HCT116 (cell line): ENCODE measurements at regions not wholly inside any gene's neighbourhood (a gene's known extent, or its start where the extent isn't known, plus 50 kb on each side); places are given as distances from the start of the nearest gene placed in this dataset.

Experiments
- ATAC-seq: fragments of 200-7000 bp; cut with Tn5 transposase; 2 replicates; pipeline ENCODE4 v1.9.1; 2020; ENCODE audit warnings: mild to moderate bottlenecking, moderate library complexity
- BruUV-seq: library from RNA; stranded (reverse); fragments of 400-500 nt; replicated peaks from 2 replicates; lab custom pipeline; 2021; lab: Mats Ljungman, UMichigan
- CTCF ChIA-PET: fragments of 300-600 bp; sonication (Branson Sonifier 250); formaldehyde crosslinking; loops from one replicate; lab custom pipeline; 2021; ENCODE audit warnings: antibody characterized with exemption; lab: Charles Lee
- POLR2A ChIA-PET: fragments of 300-600, 350-600 bp; sonication (Branson Sonifier 250); formaldehyde crosslinking; loops from one replicate; lab custom pipeline; 2021; ENCODE audit warnings: antibody characterized with exemption; lab: Charles Lee
- RAD21 ChIA-PET, 2 experiments: fragments of 300-600 bp; sonication (Branson Sonifier 250); formaldehyde crosslinking; loops; one replicate each; lab custom pipeline; 2023; ENCODE audit warnings: low total read pairs in 2 of 2; ENCODE audit not compliant: uncharacterized antibody in 2 of 2, unreplicated experiment in 2 of 2, low non-redundant PET in 1 of 2; lab: Charles Lee
- DNase-seq: peaks from one replicate; pipeline ENCODE4 v3.0.0-alpha.2; 2010; ENCODE audit warnings: low read depth, low spot score
- H2AFZ ChIP-seq: fragments of 200-600 bp; shearing (Covaris generic), sonication (generic); 2 replicates; pipeline ENCODE4 v1.6.1; 2017; ENCODE audit warnings: low read depth, mixed run types, mixed read lengths, antibody characterized with exemption, low read length; ENCODE audit not compliant: poor library complexity, severe bottlenecking
- H3K27ac ChIP-seq: 2 replicates; pipeline ENCODE4 v1.5.1; 2012; ENCODE audit warnings: low read depth, low read length
- H3K27me3 ChIP-seq: fragments of 200-600 bp; sonication (generic); 2 replicates; pipeline ENCODE4 v1.6.1; 2016; ENCODE audit warnings: mixed run types, low read length, mixed read lengths; ENCODE audit not compliant: insufficient read depth
- H3K36me3 ChIP-seq, 2 experiments: fragments of 200-500 bp in 1 of 2; fragments of 200-600 bp in 1 of 2; sonication (Bioruptor generic) in 1 of 2; sonication (generic) in 1 of 2; 2 replicates each; pipeline versions ENCODE4 v1.5.1 to v1.6.1; 2014 to 2016; ENCODE audit warnings: low read length in 2 of 2, inconsistent platforms in 1 of 2, mixed read lengths in 1 of 2, mixed run types in 1 of 2; ENCODE audit not compliant: insufficient read depth in 2 of 2, control insufficient read depth in 1 of 2
- H3K4me1 ChIP-seq, 2 experiments: fragments of 200-600 bp in 1 of 2; sonication (generic) in 1 of 2; 2 replicates each; pipeline versions ENCODE4 v1.5.1 to v1.6.1; 2012 to 2017; ENCODE audit warnings: low read length in 2 of 2, inconsistent platforms in 1 of 2, mild to moderate bottlenecking in 1 of 2, mixed read lengths in 1 of 2, mixed run types in 1 of 2, moderate library complexity in 1 of 2; ENCODE audit not compliant: insufficient read depth in 2 of 2, control insufficient read depth in 1 of 2
- H3K4me2 ChIP-seq: fragments of 200-600 bp; sonication (generic); 2 replicates; pipeline ENCODE4 v1.6.1; 2017; ENCODE audit warnings: mixed run types, low read length, mixed read lengths
- H3K4me3 ChIP-seq, 2 experiments: fragments of 200-600 bp in 1 of 2; sonication (generic) in 1 of 2; replicated peaks in 1 of 2; 2 replicates each; pipeline ENCODE4 v1.5.1; 2011 to 2016; ENCODE audit warnings: low read length in 2 of 2, control low read depth in 1 of 2, low read depth in 1 of 2, mild to moderate bottlenecking in 1 of 2, mixed read lengths in 1 of 2, mixed run types in 1 of 2
- H3K79me2 ChIP-seq: fragments of 200-600 bp; sonication (generic); 2 replicates; pipeline ENCODE4 v1.6.1; 2017; ENCODE audit warnings: mild to moderate bottlenecking, mixed run types, low read length, moderate library complexity, mixed read lengths; ENCODE audit not compliant: insufficient read depth
- H3K9ac ChIP-seq: fragments of 200-600 bp; sonication (generic); 2 replicates; pipeline ENCODE4 v1.6.1; 2016; ENCODE audit warnings: low read length, mixed read lengths
- H3K9me2 ChIP-seq: fragments of 200-600 bp; sonication (generic), shearing (Covaris generic); 2 replicates; pipeline ENCODE4 v1.6.1; 2017; ENCODE audit warnings: mixed run types, mild to moderate bottlenecking, moderate library complexity; ENCODE audit not compliant: insufficient read depth
- H3K9me3 ChIP-seq, 2 experiments: fragments of 200-500 bp in 1 of 2; fragments of 200-600 bp in 1 of 2; sonication (Bioruptor generic) in 1 of 2; sonication (generic) in 1 of 2; 2 replicates each; pipeline ENCODE4 v1.6.1; 2014 to 2017; ENCODE audit warnings: low read length in 2 of 2, mixed read lengths in 2 of 2, inconsistent platforms in 1 of 2, low read depth in 1 of 2, mild to moderate bottlenecking in 1 of 2, mixed run types in 1 of 2, moderate library complexity in 1 of 2; ENCODE audit not compliant: control insufficient read depth in 1 of 2, insufficient read depth in 1 of 2
- H4K20me1 ChIP-seq: fragments of 200-600 bp; sonication (generic), shearing (Covaris generic); 2 replicates; pipeline ENCODE4 v1.6.1; 2017; ENCODE audit warnings: mixed run types, mild to moderate bottlenecking, moderate library complexity; ENCODE audit not compliant: insufficient read depth
- CBX3 ChIP-seq: IDR thresholded peaks from 2 replicates; pipeline ENCODE4 v1.6.1; 2012; ENCODE audit warnings: low read depth
- CEBPB ChIP-seq: IDR thresholded peaks from 2 replicates; pipeline ENCODE4 v1.6.1; 2012; ENCODE audit warnings: low read depth
- EGR1 ChIP-seq: IDR thresholded peaks from 2 replicates; pipeline ENCODE4 v1.6.1; 2012; ENCODE audit warnings: low read depth
- ELF1 ChIP-seq: IDR thresholded peaks from 2 replicates; pipeline ENCODE4 v1.6.1; 2012; ENCODE audit warnings: low read depth, borderline replicate concordance
- EZH2 ChIP-seq: fragments of 200-600 bp; sonication (generic); IDR thresholded peaks from 2 replicates; pipeline ENCODE4 v1.6.1; 2017; ENCODE audit warnings: antibody characterized with exemption, mixed run types
- EZH2phosphoT487 ChIP-seq: fragments of 200-600 bp; IDR thresholded peaks from 2 replicates; pipeline ENCODE4 v1.6.1; 2018; ENCODE audit warnings: antibody characterized with exemption, borderline replicate concordance
- FOSL1 ChIP-seq: IDR thresholded peaks from 2 replicates; pipeline ENCODE4 v1.6.1; 2012; ENCODE audit warnings: low read depth
- JUND ChIP-seq: IDR thresholded peaks from 2 replicates; pipeline ENCODE4 v1.6.1; 2012
- POLR2A ChIP-seq: IDR thresholded peaks from 2 replicates; pipeline ENCODE4 v1.7.0; 2011; ENCODE audit warnings: borderline replicate concordance; ENCODE audit not compliant: insufficient read depth, insufficient read length; ENCODE audit errors: extremely low read depth
- POLR2AphosphoS5 ChIP-seq: IDR thresholded peaks from 2 replicates; pipeline ENCODE4 v1.6.1; 2011; ENCODE audit warnings: mild to moderate bottlenecking, low read depth, low read length, moderate library complexity
- RAD21 ChIP-seq: IDR thresholded peaks from 2 replicates; pipeline ENCODE4 v1.6.1; 2012; ENCODE audit warnings: low read depth, mild to moderate bottlenecking
- SIN3A ChIP-seq: IDR thresholded peaks from 2 replicates; pipeline ENCODE4 v1.6.1; 2012; ENCODE audit warnings: low read depth
- SP1 ChIP-seq: IDR thresholded peaks from 2 replicates; pipeline ENCODE4 v1.6.1; 2012; ENCODE audit warnings: low read depth
- SRF ChIP-seq: IDR thresholded peaks from 2 replicates; pipeline ENCODE4 v1.6.1; 2012; ENCODE audit warnings: low read depth
- TCF7L2 ChIP-seq: IDR thresholded peaks from 2 replicates; pipeline ENCODE4 v1.7.0; 2011; ENCODE audit warnings: borderline replicate concordance, inconsistent platforms; ENCODE audit not compliant: insufficient read depth, insufficient read length; ENCODE audit errors: extremely low read depth
- YY1 ChIP-seq: IDR thresholded peaks from 2 replicates; pipeline ENCODE4 v1.6.1; 2011; ENCODE audit warnings: low read length, low read depth, moderate library complexity, mild to moderate bottlenecking; ENCODE audit not compliant: insufficient replicate concordance; ENCODE audit errors: extremely low read depth
- ZFX ChIP-seq: fragments of 450-650 bp; IDR thresholded peaks from 2 replicates; pipeline ENCODE4 v1.6.1; 2017
- ZNF274 ChIP-seq: fragments of 200-500 bp; sonication (Bioruptor generic); IDR thresholded peaks from 2 replicates; pipeline ENCODE4 v1.6.1; 2014; ENCODE audit warnings: mild to moderate bottlenecking, low read depth, low read length, inconsistent platforms
- intact Hi-C: fragments of 100-400 bp; cut with micrococcal nuclease; formaldehyde crosslinking; loops from 2 replicates; pipeline ENCODE4 v1.10.0; 2022
- TF ChIP-seq, protein P1 (sequence below): IDR thresholded peaks from 2 replicates; pipeline ENCODE4 v1.6.1; 2011; ENCODE audit warnings: mild to moderate bottlenecking, low read length, moderate library complexity; ENCODE audit not compliant: insufficient replicate concordance; ENCODE audit errors: extremely low read depth
- TF ChIP-seq, protein P2 (sequence below): IDR thresholded peaks from 2 replicates; pipeline ENCODE4 v1.6.1; 2012
- TF ChIP-seq, protein P3 (sequence below): IDR thresholded peaks from 2 replicates; pipeline ENCODE4 v1.6.1; 2012
- TF ChIP-seq, protein P4 (sequence below), 3 experiments: fragments of 200-600 bp in 1 of 3; sonication (generic) in 1 of 3; IDR thresholded peaks in 2 of 3; conservative IDR thresholded peaks in 1 of 3; 2 replicates each; pipeline ENCODE4 v1.5.1; 2012 to 2017; ENCODE audit warnings: low read depth in 2 of 3, low read length in 2 of 3, antibody characterized with exemption in 1 of 3, borderline replicate concordance in 1 of 3, control low read depth in 1 of 3, mild to moderate bottlenecking in 1 of 3, mixed read lengths in 1 of 3, mixed run types in 1 of 3, moderate library complexity in 1 of 3; ENCODE audit not compliant: insufficient read depth in 1 of 3

DNA sequence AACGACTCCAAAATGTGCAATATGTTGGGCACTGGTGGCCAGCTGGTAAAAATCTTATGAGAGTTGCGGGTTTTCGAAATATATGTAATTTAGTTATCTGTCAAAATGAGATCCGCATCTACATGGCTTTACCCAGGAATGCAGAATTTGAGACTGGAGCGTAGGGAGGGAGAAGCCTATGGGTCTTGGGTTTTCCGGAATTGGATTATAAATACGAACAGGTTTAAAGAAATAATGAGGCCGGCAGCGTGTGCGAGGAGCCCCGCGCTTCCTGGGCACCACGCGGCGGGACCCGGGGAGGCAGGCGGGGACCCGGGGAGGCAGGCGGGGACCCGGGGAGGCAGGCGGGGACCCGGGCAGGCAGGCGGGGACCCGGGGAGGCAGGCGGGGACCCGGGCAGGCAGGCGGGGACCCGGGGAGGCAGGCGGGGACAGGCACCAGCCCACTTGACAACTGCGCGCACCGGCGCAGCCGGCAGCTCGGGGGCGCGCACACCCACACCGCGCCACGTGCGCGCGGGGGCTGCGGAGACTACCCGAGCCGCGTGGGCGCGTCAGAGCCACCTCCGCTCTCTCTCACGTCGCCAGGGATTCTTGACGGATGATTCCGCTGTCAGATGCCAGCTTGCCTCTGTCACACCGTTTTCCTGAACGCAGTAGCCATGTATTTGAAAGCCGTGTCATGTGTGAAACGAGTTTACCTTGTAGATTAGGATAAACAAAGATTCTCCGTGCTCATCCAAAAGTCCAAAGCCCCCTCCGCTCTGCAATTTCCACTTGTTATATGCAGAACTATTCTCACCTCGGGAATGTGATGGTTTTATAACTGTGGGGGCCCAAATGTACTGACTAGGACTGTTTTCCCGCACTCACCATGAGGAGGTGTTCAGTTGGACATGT is 54.3 kb upstream of the HNRNPU start:
- Histone ChIP-seq H3K36me3 (no peaks in the 10 kb centered on the region), H3K27ac (no peak overlapping the region), H3K4me3 (peak overlapping the region; percentile 42 to 49), H3K4me1 (peaks cover 6 to 14% of the 10 kb centered on the region in 2 experiments; a peak in 3 of 4 replicates), H3K4me2 (peak overlapping the region; percentile 82), H3K9me2 (no peaks in the 10 kb centered on the region), H3K27me3 (no peaks in the 10 kb centered on the region), H3K79me2 (no peaks in the 10 kb centered on the region), H4K20me1 (no peaks in the 10 kb centered on the region), H2AFZ (peak overlapping the region; percentile 100), H3K9ac (peak overlapping the region; percentile 47), H3K9me3 (no peaks in the 10 kb centered on the region)
- no peak for TF ChIP-seq SRF
- TF ChIP-seq TCF7L2 = no peak
- no peak for TF ChIP-seq EZH2
- TF ChIP-seq POLR2AphosphoS5 = no peak
- TF ChIP-seq EGR1 = peak; percentile 79
- TF ChIP-seq CBX3 = no peak
- no peak for TF ChIP-seq YY1
- TF ChIP-seq RAD21 = no peak
- TF ChIP-seq POLR2A = no peak
- TF ChIP-seq, protein P1, sequence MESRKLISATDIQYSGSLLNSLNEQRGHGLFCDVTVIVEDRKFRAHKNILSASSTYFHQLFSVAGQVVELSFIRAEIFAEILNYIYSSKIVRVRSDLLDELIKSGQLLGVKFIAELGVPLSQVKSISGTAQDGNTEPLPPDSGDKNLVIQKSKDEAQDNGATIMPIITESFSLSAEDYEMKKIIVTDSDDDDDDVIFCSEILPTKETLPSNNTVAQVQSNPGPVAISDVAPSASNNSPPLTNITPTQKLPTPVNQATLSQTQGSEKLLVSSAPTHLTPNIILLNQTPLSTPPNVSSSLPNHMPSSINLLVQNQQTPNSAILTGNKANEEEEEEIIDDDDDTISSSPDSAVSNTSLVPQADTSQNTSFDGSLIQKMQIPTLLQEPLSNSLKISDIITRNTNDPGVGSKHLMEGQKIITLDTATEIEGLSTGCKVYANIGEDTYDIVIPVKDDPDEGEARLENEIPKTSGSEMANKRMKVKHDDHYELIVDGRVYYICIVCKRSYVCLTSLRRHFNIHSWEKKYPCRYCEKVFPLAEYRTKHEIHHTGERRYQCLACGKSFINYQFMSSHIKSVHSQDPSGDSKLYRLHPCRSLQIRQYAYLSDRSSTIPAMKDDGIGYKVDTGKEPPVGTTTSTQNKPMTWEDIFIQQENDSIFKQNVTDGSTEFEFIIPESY = no peak
- peak; percentile 54; the same call in 1 of the 2 replicates for TF ChIP-seq SIN3A
- TF ChIP-seq, protein P2, sequence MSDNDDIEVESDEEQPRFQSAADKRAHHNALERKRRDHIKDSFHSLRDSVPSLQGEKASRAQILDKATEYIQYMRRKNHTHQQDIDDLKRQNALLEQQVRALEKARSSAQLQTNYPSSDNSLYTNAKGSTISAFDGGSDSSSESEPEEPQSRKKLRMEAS = peak; percentile 92
- no peak for TF ChIP-seq EZH2phosphoT487
- TF ChIP-seq, protein P3, sequence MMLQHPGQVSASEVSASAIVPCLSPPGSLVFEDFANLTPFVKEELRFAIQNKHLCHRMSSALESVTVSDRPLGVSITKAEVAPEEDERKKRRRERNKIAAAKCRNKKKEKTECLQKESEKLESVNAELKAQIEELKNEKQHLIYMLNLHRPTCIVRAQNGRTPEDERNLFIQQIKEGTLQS = no peak
- no peak for TF ChIP-seq JUND
- no peak for TF ChIP-seq FOSL1
- TF ChIP-seq ZFX = no peak
- no peak for TF ChIP-seq ZNF274
- TF ChIP-seq, protein P4, sequence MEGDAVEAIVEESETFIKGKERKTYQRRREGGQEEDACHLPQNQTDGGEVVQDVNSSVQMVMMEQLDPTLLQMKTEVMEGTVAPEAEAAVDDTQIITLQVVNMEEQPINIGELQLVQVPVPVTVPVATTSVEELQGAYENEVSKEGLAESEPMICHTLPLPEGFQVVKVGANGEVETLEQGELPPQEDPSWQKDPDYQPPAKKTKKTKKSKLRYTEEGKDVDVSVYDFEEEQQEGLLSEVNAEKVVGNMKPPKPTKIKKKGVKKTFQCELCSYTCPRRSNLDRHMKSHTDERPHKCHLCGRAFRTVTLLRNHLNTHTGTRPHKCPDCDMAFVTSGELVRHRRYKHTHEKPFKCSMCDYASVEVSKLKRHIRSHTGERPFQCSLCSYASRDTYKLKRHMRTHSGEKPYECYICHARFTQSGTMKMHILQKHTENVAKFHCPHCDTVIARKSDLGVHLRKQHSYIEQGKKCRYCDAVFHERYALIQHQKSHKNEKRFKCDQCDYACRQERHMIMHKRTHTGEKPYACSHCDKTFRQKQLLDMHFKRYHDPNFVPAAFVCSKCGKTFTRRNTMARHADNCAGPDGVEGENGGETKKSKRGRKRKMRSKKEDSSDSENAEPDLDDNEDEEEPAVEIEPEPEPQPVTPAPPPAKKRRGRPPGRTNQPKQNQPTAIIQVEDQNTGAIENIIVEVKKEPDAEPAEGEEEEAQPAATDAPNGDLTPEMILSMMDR (IDR thresholded peaks at IDR 0.05 in 2 of 3, conservative IDR thresholded peaks at IDR 0.05 in 1 of 3; ENCODE audit: borderline replicate concordance in 1 of 3, insufficient read depth in 1 of 3, low read depth in 2 of 3, low read length in 2 of 3) = no peak; a peak in 1 of 6 replicates
- no peak for TF ChIP-seq CEBPB
- TF ChIP-seq ELF1 = no peak
- TF ChIP-seq SP1 = no peak
- DNase-seq = no peak
- peak; percentile 83 for ATAC-seq
- intact Hi-C loops = no loop called here
- POLR2A ChIA-PET = no interaction called here
- CTCF ChIA-PET = no interaction called here
- RAD21 ChIA-PET = no interaction called here
- BruUV-seq = no TSS peak
